ENCODE measurements at regions not wholly inside any gene's neighbourhood (a gene's known extent, or its start where the extent isn't known, plus 50 kb on each side); places are given as distances from the start of the nearest gene placed in this dataset.
"Not testable (repeated sequence)": the region's sequence is repeated elsewhere in the genome, so short reads cannot be mapped to it uniquely, and the experiment has no call there.

DNA sequence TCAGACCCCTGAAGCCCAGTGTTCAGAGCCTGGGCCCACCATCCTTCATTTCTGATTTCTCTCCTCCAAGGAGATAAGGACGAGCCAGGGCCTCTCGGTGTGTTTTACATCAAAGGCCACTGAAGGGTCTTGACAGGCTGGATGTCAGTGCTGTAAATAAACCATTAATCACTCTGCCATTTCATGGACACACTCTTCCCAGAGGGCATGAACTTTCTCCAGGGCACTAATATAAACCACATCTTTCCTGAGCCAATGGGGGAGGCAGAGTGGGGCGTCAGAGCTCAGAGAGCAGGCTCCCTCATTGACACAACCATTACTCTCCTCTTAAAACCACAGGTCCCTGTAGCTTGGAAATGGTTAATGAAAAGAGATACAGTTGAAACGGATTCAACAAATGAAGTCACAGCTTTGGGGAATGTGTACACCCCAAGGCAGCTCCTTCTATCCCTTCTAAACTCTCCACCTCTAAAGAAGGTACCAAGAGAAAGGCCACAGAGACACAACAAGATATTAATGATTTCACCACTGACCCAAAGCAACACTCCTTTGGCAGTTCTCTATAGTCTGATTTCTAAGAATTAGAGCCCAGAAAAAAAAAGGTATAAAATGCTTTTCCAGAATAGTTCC is 200.6 kb downstream of the CHIC2 start:
- Mint-ChIP-seq H3K4me1 (no peaks in the 10 kb centered on the region), H3K4me3 (no peak overlapping the region), H3K27ac (no peak overlapping the region), H3K36me3 (no peaks in the 10 kb centered on the region), H3K27me3 (no peaks in the 10 kb centered on the region), H3K9me3 (no peaks in the 10 kb centered on the region)
- no peak for ATAC-seq

DNA sequence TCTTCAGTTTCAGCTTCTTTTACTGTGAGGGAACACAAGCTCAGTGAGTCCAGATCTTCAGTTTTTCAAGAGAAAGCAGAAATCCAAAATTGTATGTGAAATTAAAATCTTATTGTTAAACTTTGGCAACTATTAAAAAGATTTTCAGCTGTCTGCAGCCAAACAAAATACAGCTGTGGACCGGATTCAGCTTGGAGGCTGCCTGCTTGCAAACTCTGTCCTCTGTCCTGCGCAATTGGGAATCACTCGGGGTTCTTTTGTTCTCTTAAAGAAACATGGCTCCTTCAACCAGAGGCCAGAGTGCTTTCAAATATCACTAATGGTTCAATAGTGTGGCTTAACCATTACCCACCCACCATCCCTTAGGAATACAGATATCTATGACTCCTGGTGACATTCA is 201.2 kb downstream of the CHIC2 start:
- Mint-ChIP-seq H3K9me3 (no peaks in the 10 kb centered on the region), H3K4me3 (no peak overlapping the region), H3K27me3 (no peaks in the 10 kb centered on the region), H3K27ac (no peak overlapping the region), H3K36me3 (no peaks in the 10 kb centered on the region), H3K4me1 (no peaks in the 10 kb centered on the region)
- no peak for ATAC-seq

DNA sequence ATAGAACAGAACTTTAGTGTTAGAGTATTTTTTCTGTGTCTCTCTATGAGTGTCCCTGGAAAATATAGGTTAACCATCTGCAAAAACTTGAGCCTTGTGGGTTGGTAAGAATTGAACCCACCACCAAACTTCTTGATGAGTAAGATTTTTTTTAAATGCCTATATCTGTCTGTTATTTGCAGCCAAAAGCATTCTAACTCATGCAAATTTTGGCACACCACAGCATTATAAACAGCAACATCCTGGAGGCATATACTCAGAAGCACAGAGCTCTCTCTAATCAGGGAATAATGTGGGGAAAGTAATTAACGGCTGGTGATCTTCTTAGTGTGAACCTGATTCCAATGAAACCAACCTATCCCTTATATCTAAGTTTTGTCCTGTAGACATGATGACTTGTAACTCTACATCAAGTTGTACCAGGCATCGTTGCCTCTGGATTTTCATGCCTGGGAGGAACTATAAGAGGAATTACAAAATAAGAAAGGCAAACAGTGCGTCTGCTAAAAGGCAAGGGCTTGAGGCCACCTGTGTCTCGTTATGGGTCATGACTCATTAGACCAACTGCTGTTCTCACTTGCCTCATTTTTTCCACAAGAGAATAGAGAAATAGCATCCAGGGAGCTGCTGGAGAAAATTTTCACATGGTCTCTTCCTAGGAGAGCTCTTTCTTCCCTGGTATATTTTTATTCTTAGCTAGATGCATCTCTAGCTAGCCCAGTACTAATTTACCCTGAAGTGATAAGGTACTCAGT is 202.4 kb downstream of the CHIC2 start:
- no peaks in the 10 kb centered on the region for H3K4me1 Mint-ChIP-seq
- H3K9me3 Mint-ChIP-seq = no peaks in the 10 kb centered on the region
- H3K4me3 Mint-ChIP-seq = no peak overlapping the region
- no peak for ATAC-seq
- H3K27me3 Mint-ChIP-seq = no peaks in the 10 kb centered on the region
- H3K36me3 Mint-ChIP-seq = no peaks in the 10 kb centered on the region
- H3K27ac Mint-ChIP-seq = no peak overlapping the region

DNA sequence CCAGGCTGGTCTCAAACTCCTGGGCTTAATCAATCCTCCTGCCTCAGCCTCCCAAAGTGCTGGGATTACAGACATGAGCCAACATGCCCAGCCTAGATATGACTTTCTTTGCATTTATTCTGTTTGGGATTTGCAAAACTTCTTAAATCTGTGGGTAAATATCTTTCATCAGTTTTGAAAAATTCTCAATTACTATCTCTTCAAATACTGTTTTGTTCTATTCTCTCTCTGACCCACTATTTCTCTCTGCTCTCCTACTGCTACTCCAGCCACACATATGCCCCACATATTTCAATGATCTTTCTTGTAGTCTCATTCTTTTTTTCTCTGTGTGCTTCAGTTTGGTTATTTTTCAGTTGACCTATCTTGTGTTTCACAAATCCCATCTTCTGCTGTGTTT is 205.1 kb downstream of the CHIC2 start:
- no peak overlapping the region for H3K27ac Mint-ChIP-seq
- no peaks in the 10 kb centered on the region for H3K27me3 Mint-ChIP-seq
- H3K36me3 Mint-ChIP-seq = no peaks in the 10 kb centered on the region
- peaks cover 22% of the 10 kb centered on the region for H3K4me1 Mint-ChIP-seq
- no peaks in the 10 kb centered on the region for H3K9me3 Mint-ChIP-seq
- no peak for ATAC-seq
- no peak overlapping the region for H3K4me3 Mint-ChIP-seq

DNA sequence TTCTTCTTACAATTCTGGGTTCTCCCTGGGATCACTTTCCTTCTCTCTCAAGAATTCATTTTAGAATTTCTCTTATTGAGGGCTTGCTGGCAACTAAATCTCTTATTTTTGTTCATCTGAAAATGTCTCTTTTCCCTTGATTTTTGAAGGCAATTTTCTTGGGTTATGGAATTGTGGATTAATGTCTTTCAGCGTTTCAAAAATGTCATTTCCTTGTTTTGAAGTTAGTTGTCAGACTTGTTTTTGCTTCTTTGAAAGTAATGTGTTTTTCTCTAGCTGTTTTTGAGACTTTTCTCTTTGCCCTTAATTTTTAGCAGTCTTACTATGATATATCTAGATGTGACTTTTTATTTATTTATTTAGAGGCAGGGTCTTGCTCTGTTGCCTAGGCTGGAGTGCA is 205.7 kb downstream of the CHIC2 start:
- Mint-ChIP-seq H3K9me3 (no peaks in the 10 kb centered on the region), H3K4me3 (no peak overlapping the region), H3K4me1 (peaks cover 22% of the 10 kb centered on the region), H3K27me3 (no peaks in the 10 kb centered on the region), H3K36me3 (no peaks in the 10 kb centered on the region), H3K27ac (no peak overlapping the region)
- ATAC-seq = no peak

DNA sequence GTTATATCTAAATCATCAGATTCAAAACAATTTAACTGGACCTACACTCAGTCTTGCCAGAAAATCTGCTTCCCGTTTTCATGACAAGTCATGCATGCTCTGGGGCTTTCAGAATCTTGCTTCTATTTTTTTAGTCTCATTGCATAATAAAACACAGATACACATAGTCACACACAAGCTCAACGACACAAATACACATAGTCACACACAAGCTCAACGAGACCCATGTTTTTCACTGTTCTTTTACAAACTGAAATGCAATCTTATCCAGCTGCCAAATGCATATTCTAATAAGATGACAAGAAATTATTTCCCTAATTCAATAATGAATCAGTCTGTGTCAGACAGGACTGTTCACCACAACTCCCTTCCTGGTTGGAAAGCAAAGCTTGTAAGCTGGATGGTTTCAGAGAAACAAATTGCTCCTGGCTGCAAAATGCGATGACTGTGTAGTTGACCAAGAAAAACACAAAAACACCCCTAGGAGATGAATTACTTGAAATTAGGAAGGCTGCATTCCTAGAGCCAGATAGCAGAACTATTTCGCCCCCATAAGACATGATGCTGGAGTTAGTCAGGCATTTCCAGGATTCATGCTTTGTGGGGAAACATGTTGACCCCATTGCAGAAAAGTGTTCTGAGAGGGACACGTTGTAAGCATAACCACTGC is 208.7 kb downstream of the CHIC2 start:
- H3K4me3 Mint-ChIP-seq = no peak overlapping the region
- no peaks in the 10 kb centered on the region for H3K27me3 Mint-ChIP-seq
- H3K27ac Mint-ChIP-seq = peak overlapping the region; percentile 7
- H3K9me3 Mint-ChIP-seq = no peaks in the 10 kb centered on the region
- peak; percentile 85 for ATAC-seq
- no peaks in the 10 kb centered on the region for H3K36me3 Mint-ChIP-seq
- peaks cover 22% of the 10 kb centered on the region for H3K4me1 Mint-ChIP-seq

DNA sequence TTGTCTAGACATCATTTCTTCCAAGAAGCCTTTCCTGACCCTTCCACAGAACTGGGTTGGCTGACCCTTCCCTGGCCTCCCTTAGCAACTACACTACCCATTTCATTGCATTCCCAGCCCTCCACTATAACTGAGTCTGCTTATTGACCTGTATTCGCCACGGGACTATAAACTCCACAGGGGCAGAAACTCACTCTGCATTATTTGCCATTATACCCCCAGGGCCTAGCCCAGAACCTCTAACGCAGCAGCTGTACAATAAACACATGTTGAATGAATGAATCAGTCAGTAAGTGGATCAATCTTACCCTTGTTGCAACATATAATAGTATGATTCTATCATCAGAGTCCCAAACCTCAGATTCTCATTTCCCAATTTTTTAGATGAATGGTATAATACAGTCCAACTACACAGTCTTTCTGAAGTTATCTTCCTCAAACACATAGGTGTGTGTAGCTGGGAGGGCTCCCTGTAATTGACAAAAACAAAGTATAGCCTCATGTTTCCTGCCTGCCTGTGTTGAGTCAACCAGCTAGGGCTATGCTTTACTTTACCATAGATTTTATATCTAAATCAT is 209.3 kb downstream of the CHIC2 start:
- peak; percentile 62 for ATAC-seq
- Mint-ChIP-seq H3K27ac (peak overlapping the region; percentile 7), H3K27me3 (no peaks in the 10 kb centered on the region)

DNA sequence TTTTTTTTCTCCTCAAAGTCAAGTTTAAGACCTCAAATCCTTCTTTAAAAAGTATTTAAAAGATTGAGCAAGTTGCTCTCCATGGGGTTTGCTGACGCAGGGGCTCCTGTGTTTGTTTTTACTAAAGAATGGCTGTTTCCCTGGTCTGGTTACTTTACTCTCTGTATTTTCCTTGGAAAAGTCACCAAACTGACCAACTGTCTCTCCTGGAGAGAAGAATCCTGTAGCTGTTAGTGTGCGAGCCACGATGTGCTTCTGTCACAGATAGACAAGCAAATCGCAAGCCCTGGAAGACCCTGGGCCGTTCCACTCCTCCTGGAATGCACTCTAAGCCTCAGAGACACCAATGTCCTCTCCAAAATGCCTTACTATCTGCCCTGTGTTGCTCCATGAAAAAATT is 212.1 kb downstream of the CHIC2 start:
- H3K4me3 Mint-ChIP-seq = no peak overlapping the region
- H3K4me1 Mint-ChIP-seq = peaks cover 22% of the 10 kb centered on the region
- H3K36me3 Mint-ChIP-seq = no peaks in the 10 kb centered on the region
- no peaks in the 10 kb centered on the region for H3K9me3 Mint-ChIP-seq
- H3K27me3 Mint-ChIP-seq = no peaks in the 10 kb centered on the region
- no peak overlapping the region for H3K27ac Mint-ChIP-seq
- no peak for ATAC-seq

More for the DNA sequence above, 209.3 kb downstream of the CHIC2 start:
- no peak overlapping the region for H3K4me3 Mint-ChIP-seq
- no peaks in the 10 kb centered on the region for H3K36me3 Mint-ChIP-seq
- no peaks in the 10 kb centered on the region for H3K9me3 Mint-ChIP-seq
- peaks cover 22% of the 10 kb centered on the region for H3K4me1 Mint-ChIP-seq

DNA sequence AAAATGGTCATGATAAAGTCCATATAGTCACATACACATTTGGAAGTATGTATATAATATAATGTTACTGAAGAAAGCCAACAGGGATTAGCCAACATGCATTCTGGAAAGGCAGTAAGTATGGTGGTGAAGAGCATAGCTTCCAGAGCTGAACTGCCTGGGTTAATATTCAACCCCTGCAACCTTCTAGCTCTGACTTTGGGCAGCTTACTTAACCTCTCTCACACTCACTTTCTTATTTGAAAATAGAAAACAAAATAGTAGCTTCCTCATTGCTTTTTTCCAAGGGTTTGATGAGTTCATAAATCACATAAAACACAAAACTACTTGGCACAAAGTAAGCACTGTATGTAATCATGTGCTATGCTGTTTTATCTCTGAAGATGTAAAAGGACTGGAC is 216.4 kb downstream of the CHIC2 start:
- H3K36me3 Mint-ChIP-seq = no peaks in the 10 kb centered on the region
- H3K4me3 Mint-ChIP-seq = no peak overlapping the region
- no peaks in the 10 kb centered on the region for H3K4me1 Mint-ChIP-seq
- H3K27me3 Mint-ChIP-seq = no peaks in the 10 kb centered on the region
- no peak for ATAC-seq
- no peak overlapping the region for H3K27ac Mint-ChIP-seq
- no peaks in the 10 kb centered on the region for H3K9me3 Mint-ChIP-seq

DNA sequence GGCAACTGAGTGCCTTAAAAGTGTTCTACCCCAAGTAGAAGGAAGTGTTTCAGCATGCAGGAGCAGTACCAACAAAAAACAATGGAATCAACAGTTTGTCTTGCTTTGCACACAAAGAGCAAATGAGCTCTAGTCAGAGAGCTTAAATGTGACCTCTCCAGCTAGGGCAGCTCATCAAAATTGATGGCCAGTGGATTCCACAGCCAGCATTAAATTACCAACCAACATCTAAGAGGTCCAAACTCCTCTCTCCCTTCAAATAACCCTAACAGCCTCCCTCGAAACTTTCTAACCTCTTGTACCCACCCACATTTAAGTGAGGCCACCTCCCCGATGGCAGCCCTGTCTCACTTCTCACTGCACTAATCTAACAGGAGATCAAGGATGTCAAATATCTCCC is 219.9 kb downstream of the CHIC2 start:
- no peaks in the 10 kb centered on the region for H3K36me3 Mint-ChIP-seq
- H3K27ac Mint-ChIP-seq = no peak overlapping the region
- no peaks in the 10 kb centered on the region for H3K4me1 Mint-ChIP-seq
- ATAC-seq = no peak
- no peaks in the 10 kb centered on the region for H3K9me3 Mint-ChIP-seq
- peaks cover 8% of the 10 kb centered on the region for H3K27me3 Mint-ChIP-seq
- no peak overlapping the region for H3K4me3 Mint-ChIP-seq

DNA sequence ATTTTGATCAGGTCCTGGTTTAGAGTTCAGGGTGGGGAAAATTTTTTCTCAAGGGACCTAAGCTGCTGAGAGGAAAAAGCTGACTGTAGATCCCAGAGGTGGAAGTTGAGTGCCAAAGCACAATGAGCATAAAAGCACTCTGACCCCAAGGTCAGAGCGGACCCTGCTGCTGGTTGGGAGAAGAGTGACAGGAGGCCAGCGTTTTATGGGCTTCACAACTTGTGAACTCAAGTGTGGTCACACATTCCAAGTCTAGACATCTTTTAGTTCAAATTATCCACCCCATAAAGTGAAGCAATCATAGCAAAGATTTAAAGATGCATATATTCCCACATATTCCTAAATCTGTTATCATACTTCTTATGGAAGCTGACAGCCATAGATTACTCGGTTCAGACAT is 220.3 kb downstream of the CHIC2 start:
- Mint-ChIP-seq H3K27me3 (peaks cover 8% of the 10 kb centered on the region), H3K4me3 (no peak overlapping the region), H3K9me3 (no peaks in the 10 kb centered on the region), H3K27ac (no peak overlapping the region), H3K4me1 (no peaks in the 10 kb centered on the region), H3K36me3 (no peaks in the 10 kb centered on the region)
- no peak for ATAC-seq

DNA sequence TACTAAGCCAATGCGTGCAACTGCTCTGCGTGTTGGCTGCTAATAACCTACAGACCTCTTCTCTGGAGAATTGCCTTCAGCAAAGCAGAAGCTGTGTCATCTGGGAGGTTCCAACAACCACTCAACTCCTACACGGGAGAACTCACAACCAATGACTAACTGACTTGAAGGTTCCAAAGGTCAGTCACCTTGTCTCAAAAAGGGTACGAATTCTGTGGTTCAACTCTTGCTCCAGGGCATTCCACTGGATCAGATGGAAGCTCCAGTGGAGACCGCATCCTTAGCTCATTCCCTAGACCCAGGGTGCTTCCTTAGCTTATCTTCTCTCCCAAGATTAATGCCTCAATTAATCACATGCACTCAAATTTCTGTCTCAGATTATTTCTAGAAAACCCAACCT is 222.7 kb downstream of the CHIC2 start:
- Mint-ChIP-seq H3K27me3 (peaks cover 10% of the 10 kb centered on the region), H3K9me3 (peaks cover 3% of the 10 kb centered on the region), H3K4me3 (no peak overlapping the region), H3K4me1 (no peaks in the 10 kb centered on the region), H3K36me3 (no peaks in the 10 kb centered on the region), H3K27ac (no peak overlapping the region)
- ATAC-seq = no peak

DNA sequence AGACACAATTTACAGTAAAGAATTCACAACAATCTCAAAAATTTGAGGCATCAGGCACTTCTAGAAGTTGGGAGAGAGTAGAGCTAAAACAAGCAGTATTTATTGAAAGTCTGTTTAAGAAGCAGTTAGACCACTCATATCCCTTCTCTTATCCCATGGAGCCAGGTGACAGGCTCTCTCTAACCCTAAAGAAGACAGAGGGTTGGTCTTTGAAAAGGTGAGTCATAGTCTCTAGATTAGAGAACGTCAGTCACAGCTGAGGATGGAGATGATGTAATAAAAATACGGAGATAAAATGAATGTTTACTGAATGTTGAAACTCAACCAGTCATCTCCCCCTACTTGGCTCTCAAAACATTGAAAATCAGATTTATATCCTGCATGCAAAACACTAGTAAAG is 223.8 kb downstream of the CHIC2 start:
- no peak for ATAC-seq
- peaks cover 20% of the 10 kb centered on the region for H3K27me3 Mint-ChIP-seq
- no peaks in the 10 kb centered on the region for H3K36me3 Mint-ChIP-seq
- H3K27ac Mint-ChIP-seq = no peak overlapping the region
- H3K9me3 Mint-ChIP-seq = peaks cover 3% of the 10 kb centered on the region
- no peaks in the 10 kb centered on the region for H3K4me1 Mint-ChIP-seq
- H3K4me3 Mint-ChIP-seq = no peak overlapping the region

DNA sequence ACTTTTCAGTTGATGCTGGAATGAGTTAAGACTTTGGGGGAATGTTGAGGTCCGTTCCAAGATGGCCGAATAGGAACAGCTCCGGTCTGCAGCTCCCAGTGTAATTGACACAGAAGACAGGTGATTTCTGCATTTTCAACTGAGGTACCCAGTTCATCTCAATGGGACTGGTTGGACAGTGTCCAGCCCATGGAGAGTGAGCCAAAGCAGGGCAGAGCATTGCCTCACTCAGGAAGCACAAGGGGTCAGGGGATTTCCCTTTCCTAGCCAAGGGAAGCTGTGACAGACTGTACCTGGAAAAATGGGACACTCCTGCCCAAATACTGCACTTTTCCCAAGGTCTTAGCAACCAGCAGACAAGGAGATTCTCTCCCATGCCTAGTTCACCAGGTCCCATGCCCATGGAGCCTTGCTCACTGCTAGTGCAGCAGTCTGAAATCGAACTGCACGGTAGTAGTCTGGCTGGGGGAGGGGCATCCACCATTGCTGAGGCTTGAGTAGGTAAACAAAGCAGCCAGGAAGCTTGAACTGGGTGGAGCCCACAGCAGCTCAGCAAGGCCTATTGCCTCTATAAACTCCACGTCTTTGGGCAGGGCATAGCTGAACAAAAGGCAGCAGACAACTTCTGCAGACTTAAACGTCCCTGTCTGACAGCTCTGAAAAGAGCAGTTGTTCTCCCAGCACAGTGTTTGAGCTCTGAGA is 231.0 kb downstream of the CHIC2 start:
- ATAC-seq, H3K4me1 Mint-ChIP-seq, H3K4me3 Mint-ChIP-seq, H3K36me3 Mint-ChIP-seq, H3K27ac Mint-ChIP-seq: not testable (repeated sequence)
- Mint-ChIP-seq H3K9me3 (peaks cover 17% of the 10 kb centered on the region), H3K27me3 (peaks cover 32% of the 10 kb centered on the region)

DNA sequence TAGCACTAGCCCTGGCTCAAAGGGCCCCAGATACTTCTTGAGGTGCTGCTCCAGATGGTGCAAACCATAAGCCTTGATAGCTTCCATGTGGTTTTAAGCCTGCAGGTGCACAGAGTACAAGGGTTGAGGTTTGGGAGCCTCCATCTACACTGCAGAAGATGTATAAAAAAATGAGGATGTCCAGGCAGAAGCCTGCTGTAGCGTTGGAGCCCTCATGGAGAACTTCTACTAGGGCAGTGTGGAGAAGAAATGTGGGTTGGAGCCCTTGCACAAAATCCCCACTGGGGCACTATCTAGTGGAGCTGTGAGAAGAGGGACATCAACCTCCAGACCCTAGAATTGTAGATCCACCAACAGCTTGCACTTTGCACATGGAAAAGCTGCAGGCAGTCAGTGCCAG is 231.9 kb downstream of the CHIC2 start:
- Mint-ChIP-seq H3K4me1 (no peaks in the 10 kb centered on the region), H3K4me3 (no peak overlapping the region), H3K27ac (no peak overlapping the region), H3K27me3 (peaks cover 37% of the 10 kb centered on the region), H3K9me3 (peaks cover 14% of the 10 kb centered on the region), H3K36me3 (peaks cover 7% of the 10 kb centered on the region)
- no peak for ATAC-seq
